Right cardiac atrium (tissue), 5 donors: ENCODE measurements at regions not wholly inside any gene's neighbourhood (a gene's known extent, or its start where the extent isn't known, plus 50 kb on each side); places are given as distances from the start of the nearest gene placed in this dataset.

Experiments used
- ATAC-seq, 2 donors: fragments of 200-7000 bp; cut with Tn5 transposase; one replicate each; pipeline versions ENCODE4 v1.8.0 to v1.9.1; 2020; ENCODE audit warnings: moderate library complexity in 2 of 2, mild to moderate bottlenecking in 1 of 2
- DNase-seq, 3 donors: peaks; one replicate each; pipeline ENCODE4 v3.0.0-alpha.2; 2020
- H3K27ac ChIP-seq: one replicate; pipeline ENCODE4 v1.5.1; 2013; ENCODE audit warnings: mild to moderate bottlenecking, low read length, control low read depth, moderate library complexity
- H3K27me3 ChIP-seq: one replicate; pipeline ENCODE4 v1.6.1; 2013; ENCODE audit not compliant: control insufficient read depth, insufficient read depth
- H3K4me1 ChIP-seq: one replicate; pipeline ENCODE4 v1.6.1; 2013; ENCODE audit warnings: low read length; ENCODE audit not compliant: control insufficient read depth, insufficient read depth
- H3K4me3 ChIP-seq: one replicate; pipeline ENCODE4 v1.5.1; 2013; ENCODE audit warnings: low read length, control low read depth
- H3K9me3 ChIP-seq: one replicate; pipeline ENCODE4 v1.6.1; 2013; ENCODE audit warnings: low read length; ENCODE audit not compliant: control insufficient read depth
- WGBS: extraction: QIAGEN DNeasy Blood & Tissue Kit; methylation state at CpG from one replicate; pipeline ENCODE4 v1.1.7; 2013; 5-methylcytosine and 5-hydroxymethylcytosine counted together
- intact Hi-C, 4 donors: fragments of 100-400 bp; cut with DNase I; formaldehyde crosslinking; loops; one replicate each; pipeline versions ENCODE4 v1.11.0 to v1.14.0; 2022 to 2023
- donor health status: healthy with polysubstance abuse.
- donor health status: DM: no; HTN: yes; CAD: no.
- donor health status: DM: no; HTN: no; CAD: no.
- donor health status: DM: no; HTN: yes; CAD: no; lungs with severe emphysema.
- donor health status: DM: yes; HTN: yes; CAD: no.

DNA sequence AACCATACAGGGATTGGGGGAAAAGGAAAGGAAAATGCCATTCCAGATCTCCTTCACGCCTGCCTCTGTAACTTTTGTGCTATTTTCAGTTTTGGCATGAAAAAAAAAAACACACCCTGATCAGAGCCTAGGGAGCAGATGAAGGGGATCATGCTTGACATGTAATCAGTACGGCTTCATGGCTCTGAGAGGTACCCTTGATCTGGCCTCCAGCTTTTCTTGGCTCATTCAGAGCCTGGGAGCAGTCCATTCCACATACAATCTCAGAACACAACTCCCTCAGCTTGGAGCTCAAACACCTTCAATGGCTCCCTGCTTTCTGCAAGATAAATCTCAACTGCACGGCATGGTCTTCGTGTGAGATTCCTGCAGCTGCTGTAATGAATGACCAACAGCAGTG is 422.8 kb upstream of the ZMIZ1 start:
- H3K27me3 ChIP-seq: no peaks in the 10 kb centered on the region
- intact Hi-C loops: loop anchor here in 1 of 4 donors (10.0 kb wide), 1 partner anchor 421 kb away; no protein-coding TSS in a partner anchor
- no peaks in the 10 kb centered on the region for H3K9me3 ChIP-seq
- H3K4me1 ChIP-seq: peaks cover under 1% of the 10 kb centered on the region
- ATAC-seq (no peak), DNase-seq (no peak)
- H3K4me3 ChIP-seq: no peak overlapping the region
- WGBS: 76% methylated on average over 4 of the region's 4 CpGs
- no peak overlapping the region for H3K27ac ChIP-seq

DNA sequence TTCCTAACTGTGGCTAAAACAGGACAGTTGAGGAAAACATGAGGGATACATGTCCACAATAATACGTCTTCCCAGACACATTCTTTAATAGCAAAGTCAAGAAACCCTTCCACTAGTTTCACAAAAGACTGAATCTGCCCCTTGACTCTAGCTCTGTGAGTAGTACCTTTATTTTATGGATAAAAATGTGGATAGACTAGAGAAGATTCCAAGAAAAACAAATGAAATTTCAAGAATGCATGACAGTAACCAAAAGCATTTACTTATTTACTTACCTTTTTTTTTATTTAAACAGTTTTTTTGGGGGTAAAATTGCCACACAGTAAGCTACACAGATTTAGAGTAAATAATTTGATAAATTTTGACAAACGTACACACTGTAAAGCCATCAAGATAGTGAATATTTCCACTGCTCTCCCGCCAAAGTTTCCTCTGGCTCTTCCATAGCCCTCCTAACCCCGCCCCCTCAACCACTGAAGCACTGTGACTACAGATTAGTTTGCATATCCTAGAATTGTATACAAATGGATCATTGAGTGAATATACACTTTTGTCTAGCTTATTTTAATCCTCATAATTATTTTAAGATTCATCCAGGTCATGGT is 420.4 kb upstream of the ZMIZ1 start:
- no peak overlapping the region for H3K27ac ChIP-seq
- H3K27me3 ChIP-seq: no peaks in the 10 kb centered on the region
- H3K9me3 ChIP-seq: no peaks in the 10 kb centered on the region
- ATAC-seq: no peak
- H3K4me1 ChIP-seq: no peaks in the 10 kb centered on the region
- H3K4me3 ChIP-seq: no peak overlapping the region
- intact Hi-C loops: loop anchor here in 1 of 4 donors (10.0 kb wide), 1 partner anchor 424 kb away; no protein-coding TSS in a partner anchor
- 72% methylated on average over 4 of the region's 4 CpGs for WGBS
- DNase-seq: no peak

DNA sequence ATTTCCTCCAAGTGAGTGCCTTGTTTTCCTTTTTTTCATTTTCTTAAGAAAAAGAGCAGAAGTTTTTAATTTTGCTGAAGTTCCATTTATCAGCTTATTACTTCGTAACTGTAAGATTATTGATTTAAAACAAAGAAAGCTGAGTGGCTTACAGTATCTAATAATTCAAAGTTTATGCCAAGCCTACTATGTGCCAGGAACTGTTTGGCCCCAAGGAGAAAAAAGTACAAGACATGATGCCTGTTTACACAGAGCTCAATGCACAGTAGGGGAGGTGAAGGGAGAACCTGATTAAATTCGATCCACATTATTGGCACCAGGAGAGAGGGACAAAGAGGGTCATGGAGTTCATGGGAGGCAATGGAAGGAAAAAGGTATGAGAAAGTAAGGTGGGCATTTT is 419.3 kb upstream of the ZMIZ1 start:
- H3K9me3 ChIP-seq: no peaks in the 10 kb centered on the region
- intact Hi-C loops: loop anchor here in 1 of 4 donors (10.0 kb wide), 1 partner anchor 425 kb away; no protein-coding TSS in a partner anchor
- ATAC-seq (no peak), DNase-seq (no peak)
- WGBS: 68% methylated on average over 2 of the region's 2 CpGs
- no peaks in the 10 kb centered on the region for H3K4me1 ChIP-seq
- no peaks in the 10 kb centered on the region for H3K27me3 ChIP-seq
- no peak overlapping the region for H3K4me3 ChIP-seq
- no peak overlapping the region for H3K27ac ChIP-seq

GRCh38 chr10:78650122-78650521 is 418.6 kb upstream of the ZMIZ1 start:
- DNase-seq (no peak), ATAC-seq (no peak)
- Histone ChIP-seq H3K27ac (no peak overlapping the region), H3K27me3 (no peaks in the 10 kb centered on the region), H3K4me1 (no peaks in the 10 kb centered on the region), H3K4me3 (no peak overlapping the region), H3K9me3 (no peaks in the 10 kb centered on the region)
- intact Hi-C loops: loop anchor here in 1 of 4 donors (10.0 kb wide), 1 partner anchor 605 kb away; no protein-coding TSS in a partner anchor

DNA sequence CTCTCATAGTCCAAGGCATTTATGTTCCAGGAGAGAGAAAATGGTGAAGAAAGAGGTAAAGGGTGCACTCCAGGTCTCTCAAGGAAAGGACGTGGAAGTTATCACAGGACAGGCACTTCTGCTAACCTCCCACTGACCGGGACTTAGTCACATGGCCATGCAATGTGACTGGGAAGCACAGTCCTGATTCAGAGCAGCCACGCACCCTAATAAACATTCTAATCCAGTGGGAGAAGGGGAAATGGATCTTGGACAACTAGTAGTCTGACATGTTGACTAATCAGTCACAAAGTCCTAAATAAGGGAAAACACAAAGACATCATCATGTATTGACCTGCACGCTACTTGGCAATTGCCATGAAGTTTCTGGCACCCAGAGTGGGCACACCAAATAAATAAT is 417.5 kb upstream of the ZMIZ1 start:
- ATAC-seq (no peak), DNase-seq (no peak)
- no peaks in the 10 kb centered on the region for H3K4me1 ChIP-seq
- no peak overlapping the region for H3K4me3 ChIP-seq
- H3K9me3 ChIP-seq: no peaks in the 10 kb centered on the region
- H3K27me3 ChIP-seq: no peaks in the 10 kb centered on the region
- intact Hi-C loops: loop anchor here in 1 of 4 donors (10.0 kb wide), 1 partner anchor 606 kb away; no protein-coding TSS in a partner anchor
- H3K27ac ChIP-seq: no peak overlapping the region
- 67% methylated on average over 4 of the region's 4 CpGs for WGBS

DNA sequence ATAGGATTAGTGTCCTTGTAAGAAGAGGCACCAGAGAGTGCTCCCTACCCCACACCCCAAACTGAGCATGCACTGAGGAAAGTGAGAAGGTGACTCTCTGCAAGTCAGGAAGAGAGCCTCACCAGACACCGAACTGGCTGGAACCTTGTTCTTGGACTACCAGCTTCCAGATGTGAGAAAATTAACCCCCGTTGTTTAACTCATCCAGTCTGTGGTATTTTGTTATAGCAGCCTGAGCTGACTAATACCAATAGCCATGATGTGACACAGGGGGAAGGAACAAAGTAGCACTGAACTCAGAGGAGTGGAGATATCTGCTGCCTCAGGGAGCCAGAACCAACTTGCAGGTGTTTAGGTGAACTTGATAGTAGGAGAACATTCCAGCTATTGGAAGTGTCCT is 415.2 kb upstream of the ZMIZ1 start:
- no peak for ATAC-seq
- WGBS: 98% methylated on average over 2 of the region's 2 CpGs
- intact Hi-C loops: loop anchor here in 1 of 4 donors (10.0 kb wide), 1 partner anchor 609 kb away; no protein-coding TSS in a partner anchor

GRCh38 chr10:78654047-78654590 is 414.6 kb upstream of the ZMIZ1 start:
- Histone ChIP-seq H3K4me1 (no peaks in the 10 kb centered on the region), H3K9me3 (no peaks in the 10 kb centered on the region), H3K4me3 (no peak overlapping the region), H3K27ac (no peak overlapping the region), H3K27me3 (no peaks in the 10 kb centered on the region)
- ATAC-seq: no peak
- intact Hi-C loops: loop anchor here in 1 of 4 donors (10.0 kb wide), 1 partner anchor 609 kb away; no protein-coding TSS in a partner anchor
- no peak for DNase-seq
- 63% methylated on average over 3 of the region's 3 CpGs for WGBS

More for the DNA sequence above, 415.2 kb upstream of the ZMIZ1 start:
- Histone ChIP-seq H3K4me1 (no peaks in the 10 kb centered on the region), H3K27me3 (no peaks in the 10 kb centered on the region), H3K9me3 (no peaks in the 10 kb centered on the region), H3K4me3 (no peak overlapping the region), H3K27ac (no peak overlapping the region)
- no peak for DNase-seq

GRCh38 chr10:78655979-78656378 is 412.8 kb upstream of the ZMIZ1 start:
- intact Hi-C loops: loop anchor here in 2 of 4 donors (5.0 to 10.0 kb wide), 2 partner anchors 609 to 611 kb away; no protein-coding TSS in a partner anchor
- Histone ChIP-seq H3K27ac (no peak overlapping the region), H3K9me3 (no peaks in the 10 kb centered on the region), H3K4me1 (no peaks in the 10 kb centered on the region), H3K4me3 (no peak overlapping the region), H3K27me3 (no peaks in the 10 kb centered on the region)
- 82% methylated on average over 5 of the region's 5 CpGs for WGBS
- no peak for ATAC-seq
- DNase-seq: no peak

DNA sequence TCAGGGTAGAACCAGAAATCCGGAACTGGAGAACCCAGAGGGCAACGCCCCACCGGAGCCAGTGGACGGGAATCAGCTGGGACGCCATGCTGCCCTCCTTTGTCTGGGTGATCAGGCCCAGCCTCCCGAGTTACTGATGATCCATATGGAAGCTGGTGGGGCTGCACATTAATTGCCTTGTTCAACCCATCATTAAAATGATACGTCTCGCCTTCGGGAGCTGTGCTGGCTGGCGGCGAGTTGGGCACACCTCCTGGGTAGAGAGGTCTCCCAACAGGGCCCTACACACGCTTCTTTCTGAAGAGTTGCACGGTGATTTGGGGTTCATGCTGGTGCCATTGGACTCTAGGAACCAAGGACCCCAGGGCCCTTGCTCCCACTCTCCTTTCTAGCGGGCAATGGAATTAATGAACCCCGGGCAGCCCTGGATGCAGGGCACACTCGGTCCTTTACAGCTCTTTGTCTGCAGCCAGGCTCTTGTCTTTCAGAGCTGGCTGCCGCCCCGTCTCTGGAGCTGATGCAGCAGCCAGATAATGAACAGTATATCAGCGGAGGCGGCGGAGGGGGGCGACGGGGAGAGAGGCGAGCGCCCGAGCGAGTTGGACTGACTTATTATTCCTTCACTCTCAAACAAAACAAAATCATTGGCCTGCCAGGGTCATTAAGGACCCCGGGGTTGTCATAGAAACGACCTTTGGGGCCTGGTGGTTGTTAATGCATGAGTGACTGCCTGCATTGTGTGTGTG is 412.2 kb upstream of the ZMIZ1 start:
- 56% methylated on average over 29 of the region's 29 CpGs for WGBS
- Histone ChIP-seq H3K9me3 (no peaks in the 10 kb centered on the region), H3K27ac (no peak overlapping the region), H3K4me1 (no peaks in the 10 kb centered on the region), H3K4me3 (no peak overlapping the region), H3K27me3 (no peaks in the 10 kb centered on the region)
- peak; percentile 64 to 66 for ATAC-seq
- DNase-seq: peak; percentile 33 to 80 (median 76)
- intact Hi-C loops: loop anchor here in 2 of 4 donors (5.0 to 10.0 kb wide), 2 partner anchors 609 to 612 kb away; no protein-coding TSS in a partner anchor

DNA sequence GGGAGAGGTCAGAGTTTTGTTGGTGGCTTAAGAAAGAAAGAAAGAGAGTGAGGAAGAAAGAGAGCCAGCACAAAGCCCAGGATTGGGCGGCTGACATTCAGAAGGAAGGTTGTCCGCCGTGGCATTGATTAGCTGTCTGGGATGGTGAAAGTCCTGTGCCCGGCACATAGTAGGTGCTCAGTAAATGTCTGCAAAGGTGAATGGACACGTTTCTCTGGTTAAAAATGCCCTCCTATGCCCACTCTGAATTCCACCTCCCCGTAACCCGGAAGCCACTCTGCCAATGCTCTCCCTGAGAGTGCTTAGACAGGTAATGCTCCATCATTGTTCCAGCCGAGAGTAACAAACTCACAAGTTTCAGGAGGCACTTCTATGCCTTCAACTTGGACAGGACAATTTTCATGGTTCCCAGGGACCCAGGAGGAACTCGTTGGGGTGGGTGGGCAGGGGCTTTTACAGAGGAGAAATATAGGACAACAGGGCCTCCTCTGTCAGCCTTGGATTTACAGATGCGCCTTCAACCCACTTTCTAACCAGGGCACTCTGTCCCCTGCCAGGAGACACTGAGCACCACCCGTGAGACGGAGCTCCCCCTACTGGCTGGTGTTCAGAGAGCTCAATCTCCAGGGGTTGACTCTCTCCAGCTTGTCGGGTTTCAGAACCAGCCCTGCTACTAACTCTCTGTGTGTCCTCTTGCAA is 411.5 kb upstream of the ZMIZ1 start:
- ATAC-seq: peak; percentile 84 to 87
- 68% methylated on average over 13 of the region's 13 CpGs for WGBS
- no peaks in the 10 kb centered on the region for H3K4me1 ChIP-seq
- H3K9me3 ChIP-seq: no peaks in the 10 kb centered on the region
- intact Hi-C loops: loop anchor here in 2 of 4 donors (5.0 to 10.0 kb wide), 2 partner anchors 610 to 613 kb away; no protein-coding TSS in a partner anchor
- DNase-seq: peak; percentile 74 to 90 (median 84)
- no peak overlapping the region for H3K4me3 ChIP-seq
- no peaks in the 10 kb centered on the region for H3K27me3 ChIP-seq
- no peak overlapping the region for H3K27ac ChIP-seq
